Ramos (cell line): ENCODE measurements at regions not wholly inside any gene's neighbourhood (a gene's known extent, or its start where the extent isn't known, plus 50 kb on each side); places are given as distances from the start of the nearest gene placed in this dataset.

Experiments used
- in situ Hi-C: fragments of 300-500 bp; cut with MboI; formaldehyde crosslinking; loops from one replicate; pipeline ENCODE4 v1.14.3; 2022; ENCODE audit warnings: low sequenced_read_pairs; ENCODE audit not compliant: unreplicated experiment

GRCh38 chr15:87805117-87805820 is 451.3 kb downstream of the NTRK3 start:
- in situ Hi-C loops, result no loop called here

- in situ Hi-C loops, result no loop called here
Observed at GRCh38 chr15:87804451-87804850, 452.1 kb downstream of the NTRK3 start.

- in situ Hi-C loops, result no loop called here
Observed at GRCh38 chr15:87799838-87800237, 456.7 kb downstream of the NTRK3 start.

GRCh38 chr15:87799428-87799827 is 457.1 kb downstream of the NTRK3 start:
- in situ Hi-C loops, result no loop called here

- in situ Hi-C loops, result no loop called here
Observed at GRCh38 chr15:87793725-87794124, 462.8 kb downstream of the NTRK3 start.

- in situ Hi-C loops, result no loop called here
Observed at GRCh38 chr15:87792250-87793040, 464.1 kb downstream of the NTRK3 start.

GRCh38 chr15:87781959-87782625 is 474.4 kb downstream of the NTRK3 start:
- in situ Hi-C loops, result no loop called here

GRCh38 chr15:87779746-87780145 is 476.8 kb downstream of the NTRK3 start:
- in situ Hi-C loops, result no loop called here

GRCh38 chr15:87778358-87778757 is 478.2 kb downstream of the NTRK3 start:
- in situ Hi-C loops, result no loop called here

- in situ Hi-C loops, result no loop called here
Observed at GRCh38 chr15:87777054-87777561, 479.4 kb downstream of the NTRK3 start.

GRCh38 chr15:87767516-87767915 is 489.0 kb downstream of the NTRK3 start:
- in situ Hi-C loops, result no loop called here

GRCh38 chr15:87764461-87765240 is 491.9 kb downstream of the NTRK3 start:
- in situ Hi-C loops, result no loop called here

GRCh38 chr15:87763837-87764236 is 492.7 kb downstream of the NTRK3 start:
- in situ Hi-C loops, result no loop called here

GRCh38 chr15:87761736-87762509 is 494.6 kb downstream of the NTRK3 start:
- in situ Hi-C loops, result no loop called here

GRCh38 chr15:87760547-87761314 is 495.8 kb downstream of the NTRK3 start:
- in situ Hi-C loops, result no loop called here

- in situ Hi-C loops, result no loop called here
Observed at GRCh38 chr15:87758794-87759418, 497.6 kb downstream of the NTRK3 start.

- in situ Hi-C loops, result no loop called here
Observed at GRCh38 chr15:87757084-87757483, 499.5 kb downstream of the NTRK3 start.

- in situ Hi-C loops, result no loop called here
Observed at GRCh38 chr15:87756072-87756471, 500.5 kb downstream of the NTRK3 start.
